ENCODE measurements at regions not wholly inside any gene's neighbourhood (a gene's known extent, or its start where the extent isn't known, plus 50 kb on each side); places are given as distances from the start of the nearest gene placed in this dataset.
A peak's percentile ranks its signal among the peaks of the same experiment; 100 is the strongest.

DNA sequence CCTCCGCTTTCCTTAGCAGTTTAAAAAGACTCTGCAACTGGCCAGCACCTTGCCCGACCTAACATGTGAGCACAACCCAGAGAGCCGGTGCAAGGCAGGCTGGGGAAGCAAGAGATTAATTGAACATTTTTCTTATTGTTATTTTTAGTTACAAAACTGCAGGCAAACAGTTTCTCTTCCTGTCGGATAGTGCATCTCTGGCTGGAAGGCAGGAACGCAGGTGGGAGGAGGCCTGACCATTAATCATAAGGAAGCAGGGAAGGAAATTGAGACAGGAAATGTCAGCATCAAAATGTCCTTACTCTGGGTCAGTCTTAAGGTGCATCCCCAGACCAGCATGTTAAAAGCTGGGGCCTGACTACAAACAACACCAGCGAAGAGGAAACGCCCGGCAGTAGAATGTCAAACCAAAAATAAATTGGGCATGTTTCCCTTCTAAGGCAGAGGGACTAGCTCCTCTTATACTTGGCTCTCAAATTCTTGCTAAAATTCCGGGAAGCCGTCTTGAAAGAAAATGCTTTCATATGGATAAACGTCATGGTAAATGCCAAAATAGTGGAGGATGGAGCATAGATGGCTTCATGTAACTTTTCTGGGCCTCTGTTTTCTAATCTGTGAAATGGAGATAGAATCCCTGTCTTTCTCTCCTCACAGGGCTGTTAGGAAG, 226.8 kb downstream of the RAP2A start:
- H3K36me3 ChIP-seq, result no peaks in the 10 kb centered on the region
- peaks cover 0 to 10% (median 0%) of the 10 kb centered on the region in 11 donors for H3K9me3 ChIP-seq
- peak in 1 of 2 donors; percentile 11 for DNase-seq
- ATAC-seq, result peak in 7 of 8 donors; percentile 41 to 91 (median 75)
- no peak overlapping the region for H3K4me3 ChIP-seq
- 46 to 50% methylated on average over 11 of the region's 11 CpGs for WGBS, 2 donors
- no peaks in the 10 kb centered on the region for H3K27me3 ChIP-seq
- H3K27ac ChIP-seq, result peak overlapping the region in 5 of 10 donors; percentile 6 to 45 (median 33)
- TF ChIP-seq CTCF (IDR thresholded peaks at IDR 0.05), result no peak
- H3K4me1 ChIP-seq, result peaks cover 0 to 40% (median 3%) of the 10 kb centered on the region in 9 donors
- intact Hi-C loops (cut with DNase I), result no loop called here

DNA sequence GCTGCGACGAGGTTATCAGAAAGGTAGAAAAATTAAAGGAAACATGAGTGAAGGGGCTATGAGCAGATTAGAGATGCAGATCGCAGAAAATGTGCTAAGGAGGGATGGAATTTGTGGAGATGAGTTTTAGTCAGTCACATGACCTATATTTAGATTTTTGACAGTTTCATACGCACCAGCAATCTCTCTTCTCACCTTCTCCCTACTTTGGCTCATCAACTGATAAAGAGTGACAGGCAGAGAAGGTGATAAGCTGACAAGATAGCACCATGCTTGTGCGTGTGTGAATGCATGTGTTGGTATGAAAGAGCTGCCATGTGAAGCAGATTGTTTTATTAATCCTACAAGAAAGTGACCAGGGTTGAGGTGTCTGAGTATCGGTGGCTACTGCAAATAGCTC, 252.6 kb downstream of the RAP2A start:
- DNase-seq (no peak), ATAC-seq (no peak)
- H3K36me3 ChIP-seq, result no peaks in the 10 kb centered on the region
- WGBS, 2 donors, result 64 to 65% methylated on average over 6 of the region's 6 CpGs
- TF ChIP-seq CTCF (IDR thresholded peaks at IDR 0.05), result no peak
- no peak overlapping the region for H3K4me3 ChIP-seq
- H3K27ac ChIP-seq, result no peak overlapping the region
- peaks cover 0 to 17% (median 0%) of the 10 kb centered on the region in 7 donors for H3K27me3 ChIP-seq
- no peaks in the 10 kb centered on the region for H3K4me1 ChIP-seq
- intact Hi-C loops (cut with DNase I), result loop anchor here in 1 of 10 donors (10.0 kb wide), 1 partner anchor 582 kb away; no protein-coding TSS in a partner anchor
- H3K9me3 ChIP-seq, result peaks cover 0 to 23% (median 0%) of the 10 kb centered on the region in 11 donors

- no peak for DNase-seq
- no peaks in the 10 kb centered on the region for H3K4me1 ChIP-seq
- ATAC-seq, result no peak
- H3K4me3 ChIP-seq, result no peak overlapping the region
- H3K27me3 ChIP-seq, result peaks cover 0 to 11% (median 0%) of the 10 kb centered on the region in 7 donors
- intact Hi-C loops (cut with DNase I), result no loop called here
- 80 to 89% methylated on average over 2 of the region's 2 CpGs for WGBS, 2 donors
- TF ChIP-seq CTCF (IDR thresholded peaks at IDR 0.05), result no peak
- no peaks in the 10 kb centered on the region for H3K36me3 ChIP-seq
- peaks cover 0 to 30% (median 0%) of the 10 kb centered on the region in 11 donors for H3K9me3 ChIP-seq
- H3K27ac ChIP-seq, result no peak overlapping the region
These were observed 258.7 kb downstream of the RAP2A start for GRCh38 chr13:97692628-97693027.

DNA sequence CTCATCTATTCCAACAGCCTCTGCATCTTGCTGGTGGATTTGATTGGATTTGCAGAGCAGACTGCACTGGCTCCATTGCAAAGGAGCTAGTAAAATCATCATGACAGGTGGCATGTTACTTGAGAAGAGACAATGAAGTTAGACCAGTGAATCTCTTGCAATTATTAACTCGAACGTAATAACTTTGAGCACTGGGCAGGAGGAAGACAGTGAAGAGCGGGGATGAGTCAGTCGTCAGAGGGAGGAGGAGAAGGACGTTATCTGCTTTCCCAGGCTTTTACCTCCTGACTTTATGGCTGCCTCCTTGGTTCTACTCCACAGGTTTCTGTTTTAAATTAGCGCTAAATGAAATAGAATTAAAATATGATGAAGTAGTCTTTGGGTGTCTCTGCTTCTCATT, 257.8 kb upstream of the IPO5 start:
- intact Hi-C loops (cut with DNase I), result no loop called here
- H3K27ac ChIP-seq, result no peak overlapping the region
- no peak for ATAC-seq

More for the DNA sequence above, 257.8 kb upstream of the IPO5 start:
- H3K36me3 ChIP-seq, result no peaks in the 10 kb centered on the region
- no peaks in the 10 kb centered on the region for H3K4me1 ChIP-seq
- H3K27me3 ChIP-seq, result peaks cover 0 to 8% (median 0%) of the 10 kb centered on the region in 7 donors
- peaks cover 0 to 8% (median 0%) of the 10 kb centered on the region in 11 donors for H3K9me3 ChIP-seq
- TF ChIP-seq CTCF (IDR thresholded peaks at IDR 0.05), result no peak
- 85 to 87% methylated on average over 6 of the region's 6 CpGs for WGBS, 2 donors
- no peak for DNase-seq
- H3K4me3 ChIP-seq, result no peak overlapping the region
